ENCODE measurements at regions not wholly inside any gene's neighbourhood (a gene's known extent, or its start where the extent isn't known, plus 50 kb on each side); places are given as distances from the start of the nearest gene placed in this dataset.

GRCh38 chr6:42512579-42512978 lies 51.2 kb upstream of the UBR2 start:
- DNase-seq (ENCODE audit: low read depth) = no peak

- DNase-seq (ENCODE audit: low read depth) = no peak
Measured at GRCh38 chr6:42511803-42512422, 51.9 kb upstream of the UBR2 start.

- no peak for DNase-seq (ENCODE audit: low read depth)
Measured at GRCh38 chr6:42510795-42511194, 53.0 kb upstream of the UBR2 start.

GRCh38 chr6:42509765-42510164 lies 54.1 kb upstream of the UBR2 start:
- no peak for DNase-seq (ENCODE audit: low read depth)

GRCh38 chr6:42509256-42509655 lies 54.6 kb upstream of the UBR2 start:
- no peak for DNase-seq (ENCODE audit: low read depth)

- DNase-seq (ENCODE audit: low read depth) = no peak
Measured at GRCh38 chr6:42507901-42508300, 55.9 kb upstream of the UBR2 start.

- DNase-seq (ENCODE audit: low read depth) = no peak
Measured at GRCh38 chr6:42507195-42507594, 55.5 kb upstream of the TRERF1 start.

- DNase-seq (ENCODE audit: low read depth) = no peak
Measured at GRCh38 chr6:42506070-42506469, 54.3 kb upstream of the TRERF1 start.

- peak; percentile 26 for DNase-seq (ENCODE audit: low read depth)
Measured at GRCh38 chr6:42505385-42505718, 53.6 kb upstream of the TRERF1 start.

GRCh38 chr6:42503894-42504293 lies 52.2 kb upstream of the TRERF1 start:
- DNase-seq (ENCODE audit: low read depth) = no peak

GRCh38 chr6:42502990-42503389 lies 51.3 kb upstream of the TRERF1 start:
- DNase-seq (ENCODE audit: low read depth) = no peak

GRCh38 chr6:42502127-42502526 lies 50.4 kb upstream of the TRERF1 start:
- DNase-seq (ENCODE audit: low read depth) = no peak

All from non-pigmented ciliary epithelial cell (primary cell).